Keratinocyte (primary cell): ENCODE measurements at regions not wholly inside any gene's neighbourhood (a gene's known extent, or its start where the extent isn't known, plus 50 kb on each side); places are given as distances from the start of the nearest gene placed in this dataset.

Experiments
- DNase-seq: peaks from one replicate; pipeline ENCODE4 v3.0.0-alpha.2; 2011; ENCODE audit warnings: low read depth, missing footprints, low spot score
- FAIRE-seq: peaks from 2 replicates; lab custom pipeline; 2011; peaks lifted over from hg19 to GRCh38; lab: Jason Lieb, UNC
- H2AFZ ChIP-seq: 2 replicates; pipeline ENCODE4 v1.6.0; 2012; ENCODE audit warnings: low read length, control low read depth, inconsistent platforms; ENCODE audit not compliant: control insufficient read depth
- H3K27ac ChIP-seq: 2 replicates; pipeline ENCODE4 v1.5.1; 2011; ENCODE audit warnings: low read length; ENCODE audit not compliant: control insufficient read depth, insufficient read depth
- H3K27me3 ChIP-seq: 3 replicates; pipeline ENCODE4 v1.6.0; 2011; ENCODE audit warnings: low read length; ENCODE audit not compliant: control insufficient read depth, insufficient read depth; ENCODE audit errors: extremely low read depth
- H3K36me3 ChIP-seq, 2 experiments: 2 replicates in 1 of 2; 3 replicates in 1 of 2; pipeline ENCODE4 v1.5.1; 2011; ENCODE audit warnings: low read length in 2 of 2, mild to moderate bottlenecking in 1 of 2; ENCODE audit not compliant: control insufficient read depth in 2 of 2, insufficient read depth in 2 of 2; ENCODE audit errors: extremely low read depth in 1 of 2
- H3K4me1 ChIP-seq: 3 replicates; pipeline ENCODE4 v1.5.1; 2011; ENCODE audit warnings: low read length; ENCODE audit not compliant: control insufficient read depth, insufficient read depth; ENCODE audit errors: extremely low read depth
- H3K4me2 ChIP-seq: 3 replicates; pipeline ENCODE4 v1.6.0; 2011; ENCODE audit warnings: low read depth, low read length; ENCODE audit not compliant: control insufficient read depth, insufficient read depth; ENCODE audit errors: extremely low read depth
- H3K4me3 ChIP-seq, 3 experiments: fragments of 200-600 bp in 1 of 3; sonication (generic) in 1 of 3; 2 replicates in 2 of 3; 3 replicates in 1 of 3; pipeline ENCODE4 v1.5.1; 2011 to 2016; ENCODE audit warnings: low read length in 3 of 3, mild to moderate bottlenecking in 3 of 3, control low read depth in 2 of 3, inconsistent platforms in 1 of 3, low read depth in 1 of 3, mixed read lengths in 1 of 3, mixed run types in 1 of 3, moderate library complexity in 1 of 3; ENCODE audit not compliant: control insufficient read depth in 2 of 3, insufficient read depth in 2 of 3; ENCODE audit errors: extremely low read depth in 1 of 3
- H3K79me2 ChIP-seq: 2 replicates; pipeline ENCODE4 v1.6.0; 2012; ENCODE audit warnings: low read length; ENCODE audit not compliant: control insufficient read depth, insufficient read depth
- H3K9ac ChIP-seq: 3 replicates; pipeline ENCODE4 v1.6.0; 2011; ENCODE audit warnings: low read length; ENCODE audit not compliant: control insufficient read depth, insufficient read depth; ENCODE audit errors: extremely low read depth
- H3K9me1 ChIP-seq: 3 replicates; pipeline ENCODE4 v1.6.0; 2011; ENCODE audit warnings: low read length; ENCODE audit not compliant: control insufficient read depth, insufficient read depth; ENCODE audit errors: extremely low read depth
- H3K9me3 ChIP-seq: 2 replicates; pipeline ENCODE4 v1.5.1; 2012; ENCODE audit warnings: low read depth, low read length; ENCODE audit not compliant: control insufficient read depth
- H4K20me1 ChIP-seq: 3 replicates; pipeline ENCODE4 v1.6.0; 2011; ENCODE audit warnings: low read length; ENCODE audit not compliant: control insufficient read depth, insufficient read depth; ENCODE audit errors: extremely low read depth
- CTCF ChIP-seq, 3 experiments: IDR thresholded peaks in 1 of 3; conservative IDR thresholded peaks in 1 of 3; optimal IDR thresholded peaks in 1 of 3; 2 replicates in 2 of 3; 3 replicates in 1 of 3; pipeline versions ENCODE3 to v1.5.1; 2011; ENCODE audit warnings: low read length in 3 of 3, mild to moderate bottlenecking in 3 of 3, moderate library complexity in 2 of 3, control low read depth in 1 of 3, inconsistent platforms in 1 of 3; ENCODE audit not compliant: insufficient read depth in 2 of 3; ENCODE audit errors: extremely low read depth in 1 of 3
- EZH2 ChIP-seq: IDR thresholded peaks from one replicate; pipeline ENCODE4 v1.6.1; 2012; ENCODE audit warnings: inconsistent platforms, mild to moderate bottlenecking, low read length, moderate library complexity
- dilution Hi-C: fragments of 300-500 bp; cut with MboI; formaldehyde crosslinking; loops from one replicate; pipeline ENCODE4 v1.7.0; 2020; ENCODE audit warnings: low sequenced_read_pairs; ENCODE audit not compliant: extremely low pct_ligation_motif_present

DNA sequence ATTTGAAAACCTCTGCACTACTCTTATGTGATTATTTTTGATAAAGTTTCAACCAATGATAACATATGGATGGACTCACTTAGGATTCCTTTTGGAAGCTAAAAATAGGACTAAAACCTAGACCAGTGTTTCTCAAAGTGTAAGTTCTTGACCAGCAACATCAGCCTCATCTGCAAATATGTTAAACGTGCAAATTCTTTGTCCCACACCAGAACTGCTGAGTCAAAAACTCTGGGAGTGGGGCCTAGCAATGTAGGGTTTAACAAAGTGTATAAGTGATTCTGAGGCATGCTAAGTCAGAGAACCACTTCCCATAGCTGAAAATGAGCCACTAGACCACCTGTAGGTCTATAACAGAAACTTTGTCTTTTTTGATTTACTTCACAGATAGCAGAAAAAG, 1247.2 kb upstream of the PIK3C3 start:
- Histone ChIP-seq H3K36me3 (no peaks in the 10 kb centered on the region), H3K27ac (no peak overlapping the region), H3K9ac (no peak overlapping the region), H3K4me2 (no peak overlapping the region), H3K4me3 (no peak overlapping the region), H3K9me1 (no peaks in the 10 kb centered on the region), H3K27me3 (no peaks in the 10 kb centered on the region), H4K20me1 (no peaks in the 10 kb centered on the region), H3K4me1 (no peaks in the 10 kb centered on the region), H3K9me3 (no peaks in the 10 kb centered on the region), H3K79me2 (no peaks in the 10 kb centered on the region), H2AFZ (no peak overlapping the region)
- dilution Hi-C loops = no loop called here
- DNase-seq (no peak), FAIRE-seq (no peak)
- no peak for TF ChIP-seq CTCF (optimal IDR thresholded peaks at IDR 0.05 in 1 of 3, IDR thresholded peaks at IDR 0.05 in 1 of 3, conservative IDR thresholded peaks at IDR 0.05 in 1 of 3; ENCODE audit: extremely low read depth in 1 of 3, insufficient read depth in 2 of 3, low read length in 3 of 3)
- TF ChIP-seq EZH2 = no peak

DNA sequence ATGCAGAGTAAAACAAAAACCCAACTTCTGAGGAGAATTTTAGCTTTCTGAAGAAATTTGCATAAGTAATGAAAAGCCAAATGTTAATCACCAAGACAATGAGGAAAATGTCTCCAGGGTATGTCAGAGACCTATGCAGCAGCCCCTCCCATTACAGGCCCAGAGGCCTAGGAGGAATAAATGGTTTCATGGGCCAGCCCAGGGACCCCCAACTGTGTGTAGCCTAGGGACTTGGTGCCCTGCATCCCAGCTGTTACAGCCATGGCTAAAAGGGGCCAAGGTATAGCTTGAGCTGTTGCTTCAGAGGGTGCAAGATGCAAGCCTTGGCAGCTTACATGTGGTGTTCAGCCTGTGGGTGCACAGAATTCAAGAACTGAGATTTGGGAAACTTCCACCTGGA, 1256.9 kb upstream of the PIK3C3 start:
- Histone ChIP-seq H3K4me1 (no peaks in the 10 kb centered on the region), H3K4me3 (no peak overlapping the region), H3K27me3 (no peaks in the 10 kb centered on the region), H3K9me3 (no peaks in the 10 kb centered on the region), H3K79me2 (no peaks in the 10 kb centered on the region), H3K36me3 (no peaks in the 10 kb centered on the region), H3K9me1 (no peaks in the 10 kb centered on the region), H3K4me2 (no peak overlapping the region), H2AFZ (no peak overlapping the region), H3K9ac (no peak overlapping the region), H3K27ac (no peak overlapping the region), H4K20me1 (no peaks in the 10 kb centered on the region)
- dilution Hi-C loops = no loop called here
- no peak for DNase-seq
- TF ChIP-seq EZH2 (no peak), CTCF (optimal IDR thresholded peaks at IDR 0.05 in 1 of 3, IDR thresholded peaks at IDR 0.05 in 1 of 3, conservative IDR thresholded peaks at IDR 0.05 in 1 of 3; ENCODE audit: extremely low read depth in 1 of 3, insufficient read depth in 2 of 3, low read length in 3 of 3) (no peak)
- no peak for FAIRE-seq
